GM10266 (cell line): ENCODE measurements at regions not wholly inside any gene's neighbourhood (a gene's known extent, or its start where the extent isn't known, plus 50 kb on each side); places are given as distances from the start of the nearest gene placed in this dataset.

Experiments
- DNase-seq: peaks from one replicate; pipeline ENCODE4 v3.0.0; 2012; ENCODE audit errors: extremely low spot score
- CTCF ChIP-seq: IDR thresholded peaks from 2 replicates; pipeline ENCODE4 v1.5.1; 2012; ENCODE audit warnings: mild to moderate bottlenecking, low read depth; ENCODE audit not compliant: control insufficient read depth, insufficient read depth; ENCODE audit errors: missing control alignments

- DNase-seq: no peak
- TF ChIP-seq CTCF: no peak
Observed at GRCh38 chr16:7992616-7993015, 597.7 kb downstream of the TMEM114 start.

GRCh38 chr16:7990626-7991260 lies 599.6 kb downstream of the TMEM114 start:
- TF ChIP-seq CTCF: no peak
- no peak for DNase-seq

GRCh38 chr16:7983676-7984075 lies 606.6 kb downstream of the TMEM114 start:
- TF ChIP-seq CTCF: no peak
- no peak for DNase-seq

- no peak for DNase-seq
- TF ChIP-seq CTCF: no peak
Observed at GRCh38 chr16:7980133-7980483, 610.2 kb downstream of the TMEM114 start.

- TF ChIP-seq CTCF: no peak
- DNase-seq: no peak
Observed at GRCh38 chr16:7979448-7980132, 610.7 kb downstream of the TMEM114 start.

- DNase-seq: no peak
- no peak for TF ChIP-seq CTCF
Observed at GRCh38 chr16:7976563-7976962, 613.7 kb downstream of the TMEM114 start.

- no peak for DNase-seq
- TF ChIP-seq CTCF: no peak
Observed at GRCh38 chr16:7976125-7976524, 614.2 kb downstream of the TMEM114 start.
